OCI-LY1 (cell line): ENCODE measurements at regions not wholly inside any gene's neighbourhood (a gene's known extent, or its start where the extent isn't known, plus 50 kb on each side); places are given as distances from the start of the nearest gene placed in this dataset.

Experiments
- H2AFZ ChIP-seq: fragments of 200-600 bp; sonication (generic), shearing (Covaris generic); 2 replicates; pipeline ENCODE4 v1.6.0; 2014; ENCODE audit warnings: antibody characterized with exemption, mild to moderate bottlenecking, low read length
- H3F3A ChIP-seq: fragments of 200-600 bp; sonication (generic), shearing (Covaris generic); 2 replicates; pipeline ENCODE4 v1.6.0; 2014; ENCODE audit warnings: mild to moderate bottlenecking, antibody characterized with exemption, low read length, moderate library complexity; ENCODE audit not compliant: insufficient read depth
- H3K27ac ChIP-seq: fragments of 200-600 bp; sonication (generic); 2 replicates; pipeline ENCODE4 v1.5.1; 2014; ENCODE audit warnings: low read length, mixed run types, mild to moderate bottlenecking, low read depth; ENCODE audit not compliant: poor library complexity, severe bottlenecking
- H3K27me3 ChIP-seq: fragments of 200-600 bp; sonication (generic); 2 replicates; pipeline ENCODE4 v1.6.0; 2014; ENCODE audit warnings: antibody characterized with exemption, mild to moderate bottlenecking, low read length, moderate library complexity; ENCODE audit not compliant: insufficient read depth
- H3K36me3 ChIP-seq: fragments of 200-600 bp; sonication (generic); 2 replicates; pipeline ENCODE4 v1.6.1; 2014; ENCODE audit warnings: mild to moderate bottlenecking, antibody characterized with exemption, low read length, moderate library complexity, mixed read lengths; ENCODE audit not compliant: insufficient read depth
- H3K4me1 ChIP-seq: fragments of 200-600 bp; sonication (generic); 2 replicates; pipeline ENCODE4 v1.5.1; 2014; ENCODE audit warnings: mild to moderate bottlenecking, low read length, moderate library complexity; ENCODE audit not compliant: insufficient read depth, severe bottlenecking
- H3K4me2 ChIP-seq: fragments of 200-600 bp; sonication (generic), shearing (Covaris generic); 2 replicates; pipeline ENCODE4 v1.6.1; 2014; ENCODE audit warnings: low read length
- H3K4me3 ChIP-seq: fragments of 200-600 bp; sonication (generic); 2 replicates; pipeline ENCODE4 v1.5.1; 2014; ENCODE audit warnings: low read length, low read depth, mild to moderate bottlenecking, mixed read lengths; ENCODE audit not compliant: poor library complexity, severe bottlenecking
- H3K79me2 ChIP-seq: fragments of 200-600 bp; shearing (Covaris generic); 2 replicates; pipeline ENCODE4 v1.6.1; 2016; ENCODE audit warnings: mixed run types, low read length, mixed read lengths; ENCODE audit not compliant: insufficient read depth
- H3K9ac ChIP-seq: fragments of 200-600 bp; sonication (generic), shearing (Covaris generic); 2 replicates; pipeline ENCODE4 v1.6.1; 2014; ENCODE audit warnings: mild to moderate bottlenecking, low read length, mixed read lengths
- H3K9me2 ChIP-seq: fragments of 200-600 bp; sonication (generic), shearing (Covaris generic); 2 replicates; pipeline ENCODE4 v1.6.1; 2014; ENCODE audit warnings: low read depth, mild to moderate bottlenecking, low read length, mixed read lengths
- H3K9me3 ChIP-seq: fragments of 200-600 bp; shearing (Covaris generic); 2 replicates; pipeline ENCODE4 v1.6.1; 2014; ENCODE audit warnings: low read length, mixed read lengths
- H4K20me1 ChIP-seq: fragments of 200-600 bp; sonication (generic), shearing (Covaris generic); 2 replicates; pipeline ENCODE4 v1.6.0; 2016; ENCODE audit warnings: mild to moderate bottlenecking, low read length; ENCODE audit not compliant: insufficient read depth
- EZH2 ChIP-seq: fragments of 200-600 bp; sonication (generic), shearing (Covaris generic); IDR thresholded peaks from 2 replicates; pipeline ENCODE4 v1.8.0; 2017; ENCODE audit warnings: borderline replicate concordance, mixed run types, mild to moderate bottlenecking, antibody characterized with exemption, low read length, moderate library complexity, mixed read lengths
- TF ChIP-seq, protein P1 (sequence below): fragments of 200-600 bp; sonication (generic), shearing (Covaris generic); IDR thresholded peaks from 2 replicates; pipeline ENCODE4 v1.5.1; 2017; ENCODE audit warnings: mild to moderate bottlenecking, antibody characterized with exemption, low read length, moderate library complexity, mixed read lengths

DNA sequence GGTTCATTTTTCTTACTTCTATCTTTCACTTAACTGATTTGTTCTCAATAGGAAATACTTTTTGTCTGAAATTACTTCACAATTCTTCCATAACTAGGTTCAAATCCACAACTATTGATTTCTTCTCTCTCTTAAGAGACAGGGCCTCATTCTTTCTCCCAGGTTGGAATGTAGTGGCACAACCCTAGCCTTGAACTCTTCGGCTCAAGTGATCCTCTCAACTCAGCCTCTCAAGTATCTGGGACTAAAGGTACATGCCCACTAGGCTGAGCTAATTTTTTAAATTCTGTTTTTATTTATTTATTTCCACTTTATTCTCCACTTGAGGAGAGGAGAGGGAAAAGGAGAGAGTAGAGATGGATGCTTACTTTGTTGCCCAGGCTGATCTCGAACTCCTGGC, 370.4 kb upstream of the PLXNA2 start:
- H2AFZ ChIP-seq: no peak overlapping the region

DNA sequence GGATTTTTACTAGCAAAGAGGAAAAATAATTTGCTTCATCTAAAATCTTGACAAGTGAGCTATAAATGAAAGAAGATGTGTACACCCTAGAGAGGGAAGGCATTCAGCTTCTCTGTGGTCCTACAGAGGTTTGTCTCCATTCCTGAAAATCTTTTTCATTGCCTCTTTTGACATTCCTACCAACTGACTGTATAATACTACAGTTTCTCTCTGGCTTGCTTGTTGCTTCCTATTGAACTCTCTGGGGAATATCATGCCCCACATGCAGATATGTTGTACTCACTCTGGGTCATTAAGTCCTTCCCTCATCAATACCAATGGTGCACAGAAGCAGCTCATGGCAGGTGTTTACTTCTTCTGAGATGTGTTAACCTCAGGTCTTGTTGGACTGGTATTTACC, 371.2 kb upstream of the PLXNA2 start:
- no peak for TF ChIP-seq EZH2
- TF ChIP-seq, protein P1, sequence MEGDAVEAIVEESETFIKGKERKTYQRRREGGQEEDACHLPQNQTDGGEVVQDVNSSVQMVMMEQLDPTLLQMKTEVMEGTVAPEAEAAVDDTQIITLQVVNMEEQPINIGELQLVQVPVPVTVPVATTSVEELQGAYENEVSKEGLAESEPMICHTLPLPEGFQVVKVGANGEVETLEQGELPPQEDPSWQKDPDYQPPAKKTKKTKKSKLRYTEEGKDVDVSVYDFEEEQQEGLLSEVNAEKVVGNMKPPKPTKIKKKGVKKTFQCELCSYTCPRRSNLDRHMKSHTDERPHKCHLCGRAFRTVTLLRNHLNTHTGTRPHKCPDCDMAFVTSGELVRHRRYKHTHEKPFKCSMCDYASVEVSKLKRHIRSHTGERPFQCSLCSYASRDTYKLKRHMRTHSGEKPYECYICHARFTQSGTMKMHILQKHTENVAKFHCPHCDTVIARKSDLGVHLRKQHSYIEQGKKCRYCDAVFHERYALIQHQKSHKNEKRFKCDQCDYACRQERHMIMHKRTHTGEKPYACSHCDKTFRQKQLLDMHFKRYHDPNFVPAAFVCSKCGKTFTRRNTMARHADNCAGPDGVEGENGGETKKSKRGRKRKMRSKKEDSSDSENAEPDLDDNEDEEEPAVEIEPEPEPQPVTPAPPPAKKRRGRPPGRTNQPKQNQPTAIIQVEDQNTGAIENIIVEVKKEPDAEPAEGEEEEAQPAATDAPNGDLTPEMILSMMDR: no peak
- Histone ChIP-seq H3K36me3 (no peaks in the 10 kb centered on the region), H3K27ac (no peak overlapping the region), H3K27me3 (no peaks in the 10 kb centered on the region), H3K4me1 (no peaks in the 10 kb centered on the region), H3K4me2 (no peak overlapping the region), H2AFZ (no peak overlapping the region), H3K9ac (no peak overlapping the region), H3K4me3 (no peak overlapping the region), H4K20me1 (no peaks in the 10 kb centered on the region), H3F3A (no peaks in the 10 kb centered on the region), H3K9me2 (no peaks in the 10 kb centered on the region), H3K9me3 (no peaks in the 10 kb centered on the region), H3K79me2 (no peaks in the 10 kb centered on the region)

More for the DNA sequence above, 370.4 kb upstream of the PLXNA2 start:
- no peak overlapping the region for H3K4me3 ChIP-seq
- H3K4me2 ChIP-seq: no peak overlapping the region
- H3F3A ChIP-seq: no peaks in the 10 kb centered on the region
- no peaks in the 10 kb centered on the region for H3K36me3 ChIP-seq
- H3K4me1 ChIP-seq: no peaks in the 10 kb centered on the region
- H4K20me1 ChIP-seq: no peaks in the 10 kb centered on the region
- H3K9me3 ChIP-seq: no peaks in the 10 kb centered on the region
- no peaks in the 10 kb centered on the region for H3K9me2 ChIP-seq
- H3K79me2 ChIP-seq: no peaks in the 10 kb centered on the region
- no peak for TF ChIP-seq EZH2
- TF ChIP-seq, protein P1: no peak
- no peak overlapping the region for H3K27ac ChIP-seq
- H3K27me3 ChIP-seq: no peaks in the 10 kb centered on the region
- no peak overlapping the region for H3K9ac ChIP-seq

- Histone ChIP-seq H3K4me1 (no peaks in the 10 kb centered on the region), H3K27ac (no peak overlapping the region), H3K36me3 (no peaks in the 10 kb centered on the region), H3K9me3 (no peaks in the 10 kb centered on the region), H3F3A (no peaks in the 10 kb centered on the region), H4K20me1 (no peaks in the 10 kb centered on the region), H3K27me3 (no peaks in the 10 kb centered on the region), H3K9me2 (no peaks in the 10 kb centered on the region), H3K4me3 (no peak overlapping the region), H3K4me2 (no peak overlapping the region), H2AFZ (no peak overlapping the region), H3K79me2 (no peaks in the 10 kb centered on the region), H3K9ac (no peak overlapping the region)
- no peak for TF ChIP-seq EZH2
- TF ChIP-seq, protein P1: no peak
These were observed 372.6 kb upstream of the PLXNA2 start for GRCh38 chr1:208616776-208617175.
